ENCODE measurements at regions not wholly inside any gene's neighbourhood (a gene's known extent, or its start where the extent isn't known, plus 50 kb on each side); places are given as distances from the start of the nearest gene placed in this dataset.

DNA sequence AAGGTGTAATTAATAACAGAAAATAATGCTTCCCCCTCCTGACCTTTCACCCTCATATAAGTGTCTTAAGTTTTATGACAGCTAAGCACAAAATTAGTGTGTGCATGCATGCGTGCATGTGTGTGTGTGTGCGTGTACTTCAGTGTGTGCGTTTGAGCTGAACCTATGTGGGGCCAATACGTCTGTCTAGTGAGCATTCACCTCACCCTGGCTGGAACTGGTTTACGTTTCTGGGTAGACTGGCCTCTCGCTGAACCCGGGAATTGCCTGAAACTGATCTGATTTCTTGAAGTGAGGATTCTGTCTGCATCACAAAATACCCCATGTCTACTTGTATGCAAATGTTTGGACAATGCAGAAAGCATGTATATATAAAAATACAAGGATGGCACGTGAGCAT is 68.2 kb upstream of the TBX3 start:
- POLR2A ChIA-PET: no interaction called here
- TF ChIP-seq NRF1 (IDR thresholded peaks at IDR 0.05; ENCODE audit: low read depth, low read length) (no peak), EP300 (IDR thresholded peaks at IDR 0.05; ENCODE audit: borderline replicate concordance in 1 of 2, low read depth in 1 of 2, low read length in 1 of 2) (no peak), POLR2AphosphoS5 (IDR thresholded peaks at IDR 0.05; ENCODE audit: low read depth, low read length) (no peak), FOSL2 (IDR thresholded peaks at IDR 0.05; ENCODE audit: borderline replicate concordance, low read depth) (no peak), NFIC (IDR thresholded peaks at IDR 0.05; ENCODE audit: borderline replicate concordance) (no peak), ELF1 (IDR thresholded peaks at IDR 0.05) (no peak), RXRA (IDR thresholded peaks at IDR 0.05; ENCODE audit: borderline replicate concordance, low read depth) (no peak), JUND (IDR thresholded peaks at IDR 0.05) (no peak), SMC3 (IDR thresholded peaks at IDR 0.05; ENCODE audit: low read depth, low read length) (no peak), TEAD4 (IDR thresholded peaks at IDR 0.05; ENCODE audit: borderline replicate concordance, insufficient read depth) (no peak)
- TF ChIP-seq, protein P1, sequence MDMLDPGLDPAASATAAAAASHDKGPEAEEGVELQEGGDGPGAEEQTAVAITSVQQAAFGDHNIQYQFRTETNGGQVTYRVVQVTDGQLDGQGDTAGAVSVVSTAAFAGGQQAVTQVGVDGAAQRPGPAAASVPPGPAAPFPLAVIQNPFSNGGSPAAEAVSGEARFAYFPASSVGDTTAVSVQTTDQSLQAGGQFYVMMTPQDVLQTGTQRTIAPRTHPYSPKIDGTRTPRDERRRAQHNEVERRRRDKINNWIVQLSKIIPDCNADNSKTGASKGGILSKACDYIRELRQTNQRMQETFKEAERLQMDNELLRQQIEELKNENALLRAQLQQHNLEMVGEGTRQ (IDR thresholded peaks at IDR 0.05; ENCODE audit: borderline replicate concordance, low read depth, low read length): no peak
- TF ChIP-seq, protein P2, sequence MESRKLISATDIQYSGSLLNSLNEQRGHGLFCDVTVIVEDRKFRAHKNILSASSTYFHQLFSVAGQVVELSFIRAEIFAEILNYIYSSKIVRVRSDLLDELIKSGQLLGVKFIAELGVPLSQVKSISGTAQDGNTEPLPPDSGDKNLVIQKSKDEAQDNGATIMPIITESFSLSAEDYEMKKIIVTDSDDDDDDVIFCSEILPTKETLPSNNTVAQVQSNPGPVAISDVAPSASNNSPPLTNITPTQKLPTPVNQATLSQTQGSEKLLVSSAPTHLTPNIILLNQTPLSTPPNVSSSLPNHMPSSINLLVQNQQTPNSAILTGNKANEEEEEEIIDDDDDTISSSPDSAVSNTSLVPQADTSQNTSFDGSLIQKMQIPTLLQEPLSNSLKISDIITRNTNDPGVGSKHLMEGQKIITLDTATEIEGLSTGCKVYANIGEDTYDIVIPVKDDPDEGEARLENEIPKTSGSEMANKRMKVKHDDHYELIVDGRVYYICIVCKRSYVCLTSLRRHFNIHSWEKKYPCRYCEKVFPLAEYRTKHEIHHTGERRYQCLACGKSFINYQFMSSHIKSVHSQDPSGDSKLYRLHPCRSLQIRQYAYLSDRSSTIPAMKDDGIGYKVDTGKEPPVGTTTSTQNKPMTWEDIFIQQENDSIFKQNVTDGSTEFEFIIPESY (IDR thresholded peaks at IDR 0.05; ENCODE audit: borderline replicate concordance, low read depth): no peak
- TF ChIP-seq, protein P3, sequence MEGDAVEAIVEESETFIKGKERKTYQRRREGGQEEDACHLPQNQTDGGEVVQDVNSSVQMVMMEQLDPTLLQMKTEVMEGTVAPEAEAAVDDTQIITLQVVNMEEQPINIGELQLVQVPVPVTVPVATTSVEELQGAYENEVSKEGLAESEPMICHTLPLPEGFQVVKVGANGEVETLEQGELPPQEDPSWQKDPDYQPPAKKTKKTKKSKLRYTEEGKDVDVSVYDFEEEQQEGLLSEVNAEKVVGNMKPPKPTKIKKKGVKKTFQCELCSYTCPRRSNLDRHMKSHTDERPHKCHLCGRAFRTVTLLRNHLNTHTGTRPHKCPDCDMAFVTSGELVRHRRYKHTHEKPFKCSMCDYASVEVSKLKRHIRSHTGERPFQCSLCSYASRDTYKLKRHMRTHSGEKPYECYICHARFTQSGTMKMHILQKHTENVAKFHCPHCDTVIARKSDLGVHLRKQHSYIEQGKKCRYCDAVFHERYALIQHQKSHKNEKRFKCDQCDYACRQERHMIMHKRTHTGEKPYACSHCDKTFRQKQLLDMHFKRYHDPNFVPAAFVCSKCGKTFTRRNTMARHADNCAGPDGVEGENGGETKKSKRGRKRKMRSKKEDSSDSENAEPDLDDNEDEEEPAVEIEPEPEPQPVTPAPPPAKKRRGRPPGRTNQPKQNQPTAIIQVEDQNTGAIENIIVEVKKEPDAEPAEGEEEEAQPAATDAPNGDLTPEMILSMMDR (IDR thresholded peaks at IDR 0.05): no peak
- no peaks in the 10 kb centered on the region for H3K9me2 ChIP-seq

DNA sequence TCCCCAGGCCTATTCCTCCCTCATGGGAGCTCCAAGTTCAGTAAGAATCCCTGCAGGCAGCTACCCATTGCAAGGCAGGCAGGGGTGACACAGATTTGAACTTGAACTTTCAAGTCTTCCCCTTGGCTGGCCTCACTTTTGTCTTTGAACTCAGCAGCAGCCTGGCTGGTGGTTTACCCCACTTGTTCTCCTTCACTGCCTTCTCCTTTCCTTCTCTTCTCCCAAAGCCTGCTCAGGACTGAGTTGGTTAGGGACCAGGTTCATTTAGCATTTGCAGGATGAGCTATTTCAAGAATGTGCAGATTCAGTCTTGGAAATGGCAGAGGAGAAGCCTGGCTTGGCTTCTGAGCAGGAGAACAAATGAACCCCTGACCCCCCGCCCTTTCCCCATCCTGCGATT is 67.7 kb upstream of the TBX3 start:
- POLR2A ChIA-PET: no interaction called here
- 85% methylated on average over 2 of the region's 2 CpGs for WGBS (ENCODE audit: low lambda C conversion rate)
- no peak overlapping the region for H2AFZ ChIP-seq (ENCODE audit: low read depth)
- TF ChIP-seq EP300 (IDR thresholded peaks at IDR 0.05; ENCODE audit: borderline replicate concordance in 1 of 2, low read depth in 1 of 2, low read length in 1 of 2) (no peak), FOSL2 (IDR thresholded peaks at IDR 0.05; ENCODE audit: borderline replicate concordance, low read depth) (no peak), ELF1 (IDR thresholded peaks at IDR 0.05) (no peak)
- TF ChIP-seq, protein P4, sequence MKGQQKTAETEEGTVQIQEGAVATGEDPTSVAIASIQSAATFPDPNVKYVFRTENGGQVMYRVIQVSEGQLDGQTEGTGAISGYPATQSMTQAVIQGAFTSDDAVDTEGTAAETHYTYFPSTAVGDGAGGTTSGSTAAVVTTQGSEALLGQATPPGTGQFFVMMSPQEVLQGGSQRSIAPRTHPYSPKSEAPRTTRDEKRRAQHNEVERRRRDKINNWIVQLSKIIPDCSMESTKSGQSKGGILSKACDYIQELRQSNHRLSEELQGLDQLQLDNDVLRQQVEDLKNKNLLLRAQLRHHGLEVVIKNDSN (IDR thresholded peaks at IDR 0.05; ENCODE audit: borderline replicate concordance, low read depth): no peak
- TF ChIP-seq, protein P5, sequence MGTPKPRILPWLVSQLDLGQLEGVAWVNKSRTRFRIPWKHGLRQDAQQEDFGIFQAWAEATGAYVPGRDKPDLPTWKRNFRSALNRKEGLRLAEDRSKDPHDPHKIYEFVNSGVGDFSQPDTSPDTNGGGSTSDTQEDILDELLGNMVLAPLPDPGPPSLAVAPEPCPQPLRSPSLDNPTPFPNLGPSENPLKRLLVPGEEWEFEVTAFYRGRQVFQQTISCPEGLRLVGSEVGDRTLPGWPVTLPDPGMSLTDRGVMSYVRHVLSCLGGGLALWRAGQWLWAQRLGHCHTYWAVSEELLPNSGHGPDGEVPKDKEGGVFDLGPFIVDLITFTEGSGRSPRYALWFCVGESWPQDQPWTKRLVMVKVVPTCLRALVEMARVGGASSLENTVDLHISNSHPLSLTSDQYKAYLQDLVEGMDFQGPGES (IDR thresholded peaks at IDR 0.05; ENCODE audit: low read depth, low read length): no peak
- TF ChIP-seq, protein P6, sequence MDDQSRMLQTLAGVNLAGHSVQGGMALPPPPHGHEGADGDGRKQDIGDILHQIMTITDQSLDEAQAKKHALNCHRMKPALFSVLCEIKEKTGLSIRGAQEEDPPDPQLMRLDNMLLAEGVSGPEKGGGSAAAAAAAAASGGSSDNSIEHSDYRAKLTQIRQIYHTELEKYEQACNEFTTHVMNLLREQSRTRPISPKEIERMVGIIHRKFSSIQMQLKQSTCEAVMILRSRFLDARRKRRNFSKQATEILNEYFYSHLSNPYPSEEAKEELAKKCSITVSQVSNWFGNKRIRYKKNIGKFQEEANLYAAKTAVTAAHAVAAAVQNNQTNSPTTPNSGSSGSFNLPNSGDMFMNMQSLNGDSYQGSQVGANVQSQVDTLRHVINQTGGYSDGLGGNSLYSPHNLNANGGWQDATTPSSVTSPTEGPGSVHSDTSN (IDR thresholded peaks at IDR 0.05): no peak
- TF ChIP-seq, protein P2 (IDR thresholded peaks at IDR 0.05; ENCODE audit: borderline replicate concordance, low read depth): no peak

More for the DNA sequence above, 68.2 kb upstream of the TBX3 start:
- H3K27me3 ChIP-seq (ENCODE audit: insufficient read depth): no peaks in the 10 kb centered on the region
- H3K9ac ChIP-seq: no peak overlapping the region
- no peaks in the 10 kb centered on the region for H3K9me3 ChIP-seq
- H3K4me3 ChIP-seq (ENCODE audit: low read depth in 2 of 2, low read length in 1 of 2): no peak overlapping the region
- H3K79me2 ChIP-seq (ENCODE audit: insufficient read depth): no peaks in the 10 kb centered on the region
- no peak overlapping the region for H3K27ac ChIP-seq (ENCODE audit: low read depth in 2 of 2, low read length in 1 of 2)
- H3K4me2 ChIP-seq: no peak overlapping the region
- H3K4me1 ChIP-seq (ENCODE audit: control insufficient read depth in 1 of 2, insufficient read depth in 2 of 2, low read depth in 1 of 2, low read length in 1 of 2): peaks cover 0 to 26% of the 10 kb centered on the region in 2 experiments; a peak in 2 of 4 replicates
- CTCF ChIA-PET: interaction anchor here (1.2 kb wide), 1 partner anchor 703 kb away, joined by 3 read pairs; no protein-coding TSS in a partner anchor
- WGBS (ENCODE audit: low lambda C conversion rate): 74% methylated on average over 8 of the region's 8 CpGs
- H3F3A ChIP-seq (replicated peaks; ENCODE audit: insufficient read depth): no peaks in the 10 kb centered on the region
- H3K36me3 ChIP-seq (replicated peaks in 1 of 2; ENCODE audit: control insufficient read depth in 1 of 2, insufficient read depth in 2 of 2, low read length in 1 of 2): no peaks in the 10 kb centered on the region
- no peak for DNase-seq
- no peaks in the 10 kb centered on the region for H4K20me1 ChIP-seq (ENCODE audit: insufficient read depth)
- H2AFZ ChIP-seq (ENCODE audit: low read depth): no peak overlapping the region

More for the DNA sequence above, 67.7 kb upstream of the TBX3 start:
- H3K9ac ChIP-seq: no peak overlapping the region
- no peaks in the 10 kb centered on the region for H3K9me3 ChIP-seq
- CTCF ChIA-PET: interaction anchor here (1.2 to 1.7 kb wide), 2 partner anchors 67 to 703 kb away, joined by 3 to 7 read pairs; partner anchors contain the start of gene TBX3
- H3K79me2 ChIP-seq (ENCODE audit: insufficient read depth): no peaks in the 10 kb centered on the region
- H4K20me1 ChIP-seq (ENCODE audit: insufficient read depth): no peaks in the 10 kb centered on the region
- H3K9me2 ChIP-seq: no peaks in the 10 kb centered on the region
- H3K4me2 ChIP-seq: no peak overlapping the region
- H3K4me1 ChIP-seq (ENCODE audit: control insufficient read depth in 1 of 2, insufficient read depth in 2 of 2, low read depth in 1 of 2, low read length in 1 of 2): peaks cover 0 to 26% of the 10 kb centered on the region in 2 experiments; a peak in 2 of 4 replicates
- no peak overlapping the region for H3K27ac ChIP-seq (ENCODE audit: low read depth in 2 of 2, low read length in 1 of 2)
- no peaks in the 10 kb centered on the region for H3K27me3 ChIP-seq (ENCODE audit: insufficient read depth)
- no peak overlapping the region for H3K4me3 ChIP-seq (ENCODE audit: low read depth in 2 of 2, low read length in 1 of 2)
- H3F3A ChIP-seq (replicated peaks; ENCODE audit: insufficient read depth): no peaks in the 10 kb centered on the region
- H3K36me3 ChIP-seq (replicated peaks in 1 of 2; ENCODE audit: control insufficient read depth in 1 of 2, insufficient read depth in 2 of 2, low read length in 1 of 2): no peaks in the 10 kb centered on the region
- no peak for DNase-seq

Data from SK-N-SH (cell line).